Liver (tissue), 3 donors: ENCODE measurements at regions not wholly inside any gene's neighbourhood (a gene's known extent, or its start where the extent isn't known, plus 50 kb on each side); places are given as distances from the start of the nearest gene placed in this dataset.

Experiments
- ATF3 ChIP-seq: IDR thresholded peaks from 2 replicates; pipeline ENCODE4 v1.6.1; 2016; ENCODE audit warnings: antibody characterized with exemption
- CTCF ChIP-seq: fragments of 150-350 bp; IDR thresholded peaks from 2 replicates; pipeline ENCODE4 v1.5.1; 2017; ENCODE audit warnings: improper control_type of control experiment, low read depth, low read length; ENCODE audit not compliant: missing input control
- FOXA1 ChIP-seq: IDR thresholded peaks from 2 replicates; pipeline ENCODE4 v1.6.1; 2016; ENCODE audit warnings: antibody characterized with exemption
- TAF1 ChIP-seq: conservative IDR thresholded peaks from 2 replicates; pipeline ENCODE4 v1.6.1; 2016; ENCODE audit warnings: antibody characterized with exemption, mild to moderate bottlenecking
- YY1 ChIP-seq: IDR thresholded peaks from 2 replicates; pipeline ENCODE4 v1.6.1; 2016; ENCODE audit warnings: antibody characterized with exemption, mild to moderate bottlenecking
- donor health status: healthy.
- donor health status: healthy.

- no peak for TF ChIP-seq TAF1
- TF ChIP-seq CTCF, result no peak
- TF ChIP-seq YY1, result no peak
- no peak for TF ChIP-seq FOXA1
- TF ChIP-seq ATF3, result no peak
These were observed 1706.7 kb downstream of the SUCLG1 start for GRCh38 chr2:82752396-82752795.
